Cardiac fibroblast (primary cell): ENCODE measurements at regions not wholly inside any gene's neighbourhood (a gene's known extent, or its start where the extent isn't known, plus 50 kb on each side); places are given as distances from the start of the nearest gene placed in this dataset.

Experiments used
- DNase-seq, 2 donors: peaks; one replicate each; pipeline versions ENCODE4 v3.0.0 to v3.0.0-alpha.2; 2010; ENCODE audit warnings: low read depth in 2 of 2
- H3K4me3 ChIP-seq, 2 donors: replicated peaks in 1 of 2; 1 replicate in 1 of 2; 2 replicates in 1 of 2; pipeline ENCODE4 v1.5.1; 2011; ENCODE audit warnings: low read depth in 2 of 2, low read length in 2 of 2, mild to moderate bottlenecking in 2 of 2, moderate library complexity in 1 of 2
- TF ChIP-seq, protein P1 (sequence below): IDR thresholded peaks from one replicate; pipeline ENCODE4 v1.5.1; 2011; ENCODE audit warnings: low read depth, mild to moderate bottlenecking, low read length, inconsistent platforms

DNA sequence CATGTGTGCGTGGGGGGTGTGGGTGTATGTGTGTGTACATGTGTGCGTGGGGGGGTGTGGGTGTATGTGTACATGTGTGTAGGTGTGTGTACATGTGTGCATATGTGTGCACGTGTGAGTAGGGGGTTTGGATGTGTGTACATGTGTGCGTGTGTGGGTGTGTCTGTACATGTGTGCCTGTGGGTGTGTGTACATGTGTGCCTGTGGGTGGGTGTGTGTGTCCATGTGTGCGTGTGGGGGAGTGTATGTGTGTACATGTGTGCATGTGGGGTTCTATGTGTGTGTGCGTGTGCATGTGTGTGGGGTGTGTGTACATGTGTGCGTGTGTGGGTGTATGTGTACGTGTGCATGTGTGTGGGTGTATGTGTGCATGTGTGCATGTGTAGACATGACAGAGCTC lies 129.1 kb downstream of the C16orf95 start:
- H3K4me3 ChIP-seq: no peak overlapping the region
- TF ChIP-seq, protein P1, sequence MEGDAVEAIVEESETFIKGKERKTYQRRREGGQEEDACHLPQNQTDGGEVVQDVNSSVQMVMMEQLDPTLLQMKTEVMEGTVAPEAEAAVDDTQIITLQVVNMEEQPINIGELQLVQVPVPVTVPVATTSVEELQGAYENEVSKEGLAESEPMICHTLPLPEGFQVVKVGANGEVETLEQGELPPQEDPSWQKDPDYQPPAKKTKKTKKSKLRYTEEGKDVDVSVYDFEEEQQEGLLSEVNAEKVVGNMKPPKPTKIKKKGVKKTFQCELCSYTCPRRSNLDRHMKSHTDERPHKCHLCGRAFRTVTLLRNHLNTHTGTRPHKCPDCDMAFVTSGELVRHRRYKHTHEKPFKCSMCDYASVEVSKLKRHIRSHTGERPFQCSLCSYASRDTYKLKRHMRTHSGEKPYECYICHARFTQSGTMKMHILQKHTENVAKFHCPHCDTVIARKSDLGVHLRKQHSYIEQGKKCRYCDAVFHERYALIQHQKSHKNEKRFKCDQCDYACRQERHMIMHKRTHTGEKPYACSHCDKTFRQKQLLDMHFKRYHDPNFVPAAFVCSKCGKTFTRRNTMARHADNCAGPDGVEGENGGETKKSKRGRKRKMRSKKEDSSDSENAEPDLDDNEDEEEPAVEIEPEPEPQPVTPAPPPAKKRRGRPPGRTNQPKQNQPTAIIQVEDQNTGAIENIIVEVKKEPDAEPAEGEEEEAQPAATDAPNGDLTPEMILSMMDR: no peak
- no peak for DNase-seq

DNA sequence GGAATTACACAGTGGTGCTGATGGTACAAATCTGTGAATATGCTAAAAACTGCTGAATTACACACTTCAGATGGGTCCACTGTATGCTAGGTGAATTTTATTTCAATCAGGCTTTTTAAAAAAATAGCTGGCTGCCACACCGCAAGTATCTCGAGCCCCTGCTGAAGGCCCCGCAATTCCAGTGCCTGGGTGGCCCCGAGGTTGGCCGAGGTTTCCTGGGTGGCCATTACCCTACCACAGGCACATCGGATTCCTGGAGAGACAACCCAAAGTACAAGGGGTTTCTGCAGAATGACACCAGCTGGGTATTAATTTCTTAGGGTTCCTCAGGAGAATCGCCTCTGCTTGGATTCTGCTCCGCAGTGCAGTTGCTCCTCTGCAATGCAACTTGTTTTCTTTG lies 127.8 kb downstream of the C16orf95 start:
- no peak for DNase-seq
- H3K4me3 ChIP-seq: no peak overlapping the region
- TF ChIP-seq, protein P1: no peak

DNA sequence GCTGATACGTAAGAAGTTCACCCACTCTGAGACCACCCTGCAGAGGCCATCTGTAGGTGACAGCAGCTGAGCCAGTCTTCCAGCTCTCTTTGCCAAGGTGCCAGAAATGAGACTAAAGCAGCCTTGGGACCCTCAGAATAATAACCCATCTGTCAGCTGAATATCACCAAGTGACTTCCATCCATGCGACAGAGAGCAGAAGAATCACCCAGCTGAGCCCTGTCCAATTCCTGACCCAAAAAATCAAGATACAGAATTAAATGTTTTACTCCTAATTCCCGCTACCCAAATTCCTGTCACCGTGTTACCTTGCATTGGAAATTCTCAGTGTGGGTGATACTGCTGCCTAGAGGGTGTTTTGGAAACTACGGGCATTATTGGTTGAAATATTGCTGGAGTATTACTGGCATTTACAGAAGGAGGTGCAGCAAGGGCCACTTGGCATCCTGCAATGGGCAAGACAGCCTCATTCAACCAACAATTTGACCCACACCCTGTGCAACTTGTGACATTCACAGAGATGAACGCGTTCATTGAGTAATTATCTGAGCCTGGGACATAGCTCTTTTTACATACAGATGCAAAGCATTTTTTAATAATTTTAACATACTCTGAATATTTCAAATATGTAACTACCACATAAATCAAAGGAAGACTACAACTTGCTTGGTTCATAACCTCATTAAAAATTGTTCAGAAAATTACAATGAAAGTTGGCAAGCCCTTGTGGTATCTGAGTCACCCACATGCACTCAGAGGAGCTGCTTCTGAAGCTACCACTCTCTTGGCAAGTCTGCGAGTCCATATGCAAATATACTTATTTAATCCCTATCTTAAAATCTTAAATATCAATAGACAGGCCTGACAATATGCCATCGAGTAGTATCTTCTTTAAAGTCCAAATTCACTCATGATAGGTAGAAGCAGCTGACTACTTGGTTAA lies 126.6 kb downstream of the C16orf95 start:
- H3K4me3 ChIP-seq: no peak overlapping the region
- TF ChIP-seq, protein P1: peak; percentile 27
- peak in 1 of 2 donors; percentile 46 for DNase-seq

DNA sequence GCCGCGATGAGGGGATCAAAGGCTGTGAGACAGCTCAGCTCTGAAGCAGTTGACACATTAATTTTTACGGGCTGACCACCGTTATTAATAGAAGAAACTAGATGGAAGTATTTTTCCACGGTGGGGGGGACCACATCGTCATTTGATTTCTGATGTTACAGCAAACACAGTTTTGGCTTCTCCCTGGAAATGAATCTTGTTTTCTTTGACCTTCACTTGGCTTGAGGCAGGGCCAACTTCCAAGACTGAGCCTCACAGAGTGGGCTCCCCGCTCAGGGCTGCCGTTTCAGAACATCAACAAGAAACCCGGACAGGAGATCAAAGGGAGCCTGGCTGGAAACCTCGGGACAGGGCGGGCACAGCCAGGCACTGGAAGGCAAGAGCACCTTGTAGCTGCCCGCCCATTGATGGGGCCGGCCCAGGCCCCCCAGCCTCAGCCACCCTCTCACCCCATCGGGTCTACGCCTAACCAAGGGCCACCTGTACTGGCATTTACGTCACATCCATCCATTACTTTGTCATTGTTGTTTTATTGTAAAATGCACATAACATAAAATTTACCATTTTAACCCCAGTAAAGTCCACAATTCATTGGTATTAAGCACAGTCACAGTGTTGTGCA lies 124.6 kb downstream of the C16orf95 start:
- H3K4me3 ChIP-seq: no peak overlapping the region
- TF ChIP-seq, protein P1: no peak
- DNase-seq: no peak

DNA sequence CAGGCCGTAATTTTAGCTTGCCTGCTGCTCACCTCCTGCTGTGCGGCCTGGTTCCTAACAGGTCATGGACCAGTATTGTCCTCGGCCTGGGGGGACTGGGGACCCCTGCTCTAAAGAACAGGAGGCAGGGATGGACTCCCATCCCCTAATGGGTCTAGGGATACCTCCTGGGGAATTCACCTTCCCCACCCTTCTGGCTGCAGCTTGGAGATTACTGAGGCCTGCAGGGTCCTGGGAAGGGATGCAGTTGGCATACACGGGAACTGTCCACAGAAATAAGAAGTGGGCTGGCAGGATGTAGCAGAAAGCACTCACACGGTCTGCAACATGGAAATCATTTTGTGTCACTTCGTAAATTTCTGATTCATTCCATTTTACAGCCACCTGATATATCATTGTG lies 123.0 kb downstream of the C16orf95 start:
- DNase-seq: no peak
- H3K4me3 ChIP-seq: no peak overlapping the region
- TF ChIP-seq, protein P1: no peak

DNA sequence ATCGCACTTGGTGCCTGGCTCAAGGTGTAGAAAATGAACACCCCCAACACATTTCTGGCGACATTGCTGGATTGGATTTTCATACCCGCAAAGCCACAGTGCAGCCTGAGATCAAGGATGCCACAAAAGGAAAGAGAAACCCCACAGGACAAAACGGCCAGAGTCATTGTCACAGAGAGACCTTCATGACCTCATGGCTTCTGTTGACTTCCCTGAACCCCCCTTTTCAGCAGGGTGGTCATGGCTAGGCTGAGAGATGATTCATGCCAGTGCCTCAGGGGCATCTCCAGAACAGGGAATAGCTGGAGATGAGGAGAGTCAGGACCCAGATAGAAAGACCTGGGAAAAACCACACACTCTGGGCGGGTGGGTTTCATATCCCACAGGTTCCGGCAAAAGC lies 122.0 kb downstream of the C16orf95 start:
- no peak for DNase-seq
- TF ChIP-seq, protein P1: no peak
- no peak overlapping the region for H3K4me3 ChIP-seq
